Stomach (tissue), 4 donors: ENCODE measurements at regions not wholly inside any gene's neighbourhood (a gene's known extent, or its start where the extent isn't known, plus 50 kb on each side); places are given as distances from the start of the nearest gene placed in this dataset.

Source experiments
- POLR2A ChIP-seq, 4 donors: fragments of 450-650 bp; IDR thresholded peaks; one replicate each; pipeline ENCODE4 v1.6.1; 2016; ENCODE audit warnings: antibody characterized with exemption in 4 of 4, control low read depth in 2 of 4, mild to moderate bottlenecking in 1 of 4, moderate library complexity in 1 of 4
- TF ChIP-seq, protein P1 (sequence below), 7 experiments: fragments of 450-650 bp in 4 of 7; fragments of 200-600 bp in 3 of 7; sonication (generic) in 3 of 7; IDR thresholded peaks; one replicate each; pipeline ENCODE4 v1.5.1; 2016 to 2019; ENCODE audit warnings: antibody characterized with exemption in 7 of 7, control low read depth in 2 of 7, mild to moderate bottlenecking in 1 of 7

DNA sequence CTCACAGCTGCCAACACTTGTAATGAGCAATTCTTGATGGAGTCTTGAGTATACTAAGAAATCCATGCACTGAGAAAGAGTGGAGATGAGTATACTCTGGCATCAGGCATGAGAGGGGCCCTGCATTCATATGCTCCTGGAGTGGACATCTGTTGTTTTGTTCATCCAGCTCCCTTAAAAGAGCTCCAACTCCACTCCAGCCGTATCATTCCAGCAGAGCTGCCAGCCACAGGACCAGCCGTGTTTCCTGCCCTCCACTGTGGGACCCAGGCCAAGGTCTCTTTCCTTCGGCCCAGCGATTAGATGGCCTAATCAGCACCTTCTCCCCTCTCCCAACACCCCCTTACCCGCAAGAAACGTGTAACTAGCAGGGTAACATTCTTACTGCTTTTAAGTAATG, 144.5 kb downstream of the OMA1 start:
- TF ChIP-seq POLR2A (IDR thresholded peaks at IDR 0.05), result no peak
- TF ChIP-seq, protein P1, sequence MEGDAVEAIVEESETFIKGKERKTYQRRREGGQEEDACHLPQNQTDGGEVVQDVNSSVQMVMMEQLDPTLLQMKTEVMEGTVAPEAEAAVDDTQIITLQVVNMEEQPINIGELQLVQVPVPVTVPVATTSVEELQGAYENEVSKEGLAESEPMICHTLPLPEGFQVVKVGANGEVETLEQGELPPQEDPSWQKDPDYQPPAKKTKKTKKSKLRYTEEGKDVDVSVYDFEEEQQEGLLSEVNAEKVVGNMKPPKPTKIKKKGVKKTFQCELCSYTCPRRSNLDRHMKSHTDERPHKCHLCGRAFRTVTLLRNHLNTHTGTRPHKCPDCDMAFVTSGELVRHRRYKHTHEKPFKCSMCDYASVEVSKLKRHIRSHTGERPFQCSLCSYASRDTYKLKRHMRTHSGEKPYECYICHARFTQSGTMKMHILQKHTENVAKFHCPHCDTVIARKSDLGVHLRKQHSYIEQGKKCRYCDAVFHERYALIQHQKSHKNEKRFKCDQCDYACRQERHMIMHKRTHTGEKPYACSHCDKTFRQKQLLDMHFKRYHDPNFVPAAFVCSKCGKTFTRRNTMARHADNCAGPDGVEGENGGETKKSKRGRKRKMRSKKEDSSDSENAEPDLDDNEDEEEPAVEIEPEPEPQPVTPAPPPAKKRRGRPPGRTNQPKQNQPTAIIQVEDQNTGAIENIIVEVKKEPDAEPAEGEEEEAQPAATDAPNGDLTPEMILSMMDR (IDR thresholded peaks at IDR 0.05), result no peak
